Epidermal melanocyte (primary cell): ENCODE measurements at regions not wholly inside any gene's neighbourhood (a gene's known extent, or its start where the extent isn't known, plus 50 kb on each side); places are given as distances from the start of the nearest gene placed in this dataset.

Experiments
- DNase-seq: peaks from one replicate; pipeline ENCODE4 v3.0.0; 2011; ENCODE audit warnings: low spot score; ENCODE audit not compliant: insufficient read length

DNA sequence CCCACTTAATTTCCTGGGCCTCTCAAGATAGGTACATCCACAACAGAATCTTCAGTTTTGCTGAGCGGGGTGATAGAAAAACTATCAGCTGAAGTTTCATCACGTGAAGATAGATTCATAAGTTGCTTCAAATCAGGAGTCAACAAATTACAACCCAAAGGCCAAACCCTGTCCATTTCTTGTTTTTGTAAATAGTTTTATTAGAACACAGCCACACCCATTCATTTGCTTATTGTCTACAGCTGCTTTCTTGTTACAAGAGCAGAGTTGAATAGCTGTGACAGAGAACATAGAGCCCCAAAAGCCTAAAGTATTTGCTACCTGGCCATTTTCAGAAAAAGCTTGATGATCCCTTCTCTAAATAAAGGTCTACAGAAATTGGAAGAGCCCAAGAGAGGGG lies 300.1 kb upstream of the CDH5 start:
- no peak for DNase-seq

GRCh38 chr16:66065925-66066324 lies 300.6 kb upstream of the CDH5 start:
- no peak for DNase-seq

GRCh38 chr16:66064801-66065530 lies 301.5 kb upstream of the CDH5 start:
- no peak for DNase-seq

DNA sequence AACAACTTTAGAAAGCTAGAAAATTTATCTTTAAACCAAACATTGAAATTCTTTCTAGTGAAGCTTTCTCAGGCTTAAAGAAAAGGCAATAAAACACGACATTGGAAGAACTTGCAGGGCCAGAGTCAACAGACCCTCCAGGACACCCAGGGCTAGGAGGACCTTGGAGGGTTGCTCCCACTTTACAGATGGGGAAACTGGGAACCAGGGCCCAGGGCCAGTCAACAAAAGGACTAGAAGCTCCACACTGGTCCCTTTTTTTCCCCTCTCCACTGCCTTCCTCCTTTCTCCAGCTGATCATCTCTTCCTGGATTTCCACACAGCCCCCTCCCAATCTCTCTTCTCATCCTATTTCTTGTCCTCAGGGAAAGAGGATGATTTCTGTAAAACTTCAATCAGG lies 307.7 kb upstream of the CDH5 start:
- DNase-seq, result no peak

DNA sequence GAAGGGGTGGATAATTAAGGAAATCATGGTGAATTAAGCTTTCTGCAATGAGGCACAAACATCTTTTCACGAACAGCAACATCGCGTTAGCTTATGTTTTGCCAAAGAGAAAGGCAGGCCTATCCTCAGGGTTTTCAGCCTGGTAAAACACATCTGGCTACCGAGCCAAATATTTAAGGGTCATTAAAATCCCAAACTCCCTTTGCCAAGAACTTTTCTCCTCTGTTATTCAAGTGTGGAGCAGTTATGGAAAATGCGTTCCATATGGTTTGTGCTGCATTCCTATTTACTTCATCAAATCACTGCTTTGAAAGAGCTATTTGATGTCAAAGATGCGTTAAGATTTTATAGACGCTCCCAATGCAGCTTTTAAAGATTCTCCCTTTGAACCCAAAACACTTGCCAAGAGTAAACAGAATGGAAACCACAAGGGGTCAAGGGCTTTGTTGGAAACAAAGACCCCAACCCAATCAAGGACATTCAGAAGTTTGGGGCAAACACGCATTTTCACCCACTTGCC lies 308.3 kb upstream of the CDH5 start:
- DNase-seq, result peak; percentile 42

GRCh38 chr16:66057057-66057456 lies 309.4 kb upstream of the CDH5 start:
- no peak for DNase-seq

DNA sequence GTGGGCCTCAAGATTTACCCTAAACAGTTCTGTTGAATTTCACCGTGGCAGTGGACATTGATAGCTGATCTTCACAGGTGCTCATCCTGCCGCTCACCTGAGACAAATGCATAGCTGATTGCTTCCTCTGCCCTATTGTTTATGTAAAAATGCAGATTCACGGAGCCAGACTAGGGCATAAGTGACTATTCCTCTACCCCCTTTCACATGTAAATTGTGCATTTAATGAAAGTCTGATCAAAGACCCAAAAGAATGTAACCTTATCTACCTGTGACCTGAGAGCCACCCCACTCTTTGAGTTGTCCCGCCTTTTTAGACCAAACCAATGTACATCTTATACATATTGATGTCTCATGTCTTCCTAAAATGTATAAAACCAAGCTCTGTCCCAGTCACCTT lies 312.4 kb upstream of the CDH5 start:
- no peak for DNase-seq

GRCh38 chr16:66052745-66053144 lies 313.7 kb upstream of the CDH5 start:
- no peak for DNase-seq

- DNase-seq, result no peak
Measured at GRCh38 chr16:66050991-66051390, 315.5 kb upstream of the CDH5 start.

GRCh38 chr16:66049865-66050264 lies 316.6 kb upstream of the CDH5 start:
- DNase-seq, result no peak

DNA sequence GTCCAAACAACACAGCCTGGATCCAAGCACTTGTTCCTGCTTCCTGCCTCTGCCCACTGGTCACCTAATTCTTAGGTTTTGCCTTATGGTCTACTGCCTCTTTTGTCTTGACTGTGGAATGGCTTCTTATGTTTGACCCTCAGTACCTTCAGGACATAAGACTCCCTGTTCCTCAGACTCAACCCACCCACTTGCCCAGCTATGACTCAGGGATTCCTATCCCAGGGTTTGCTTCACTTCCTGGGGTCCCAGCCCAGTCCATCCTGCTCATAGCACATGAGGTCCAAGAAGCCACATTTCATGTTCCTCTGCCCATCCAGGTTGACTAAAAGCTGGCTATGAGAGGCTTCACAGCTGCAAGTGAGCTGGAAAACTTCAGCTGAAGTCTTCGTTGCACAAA lies 320.9 kb upstream of the CDH5 start:
- no peak for DNase-seq

- no peak for DNase-seq
Measured at GRCh38 chr16:66044556-66044955, 321.9 kb upstream of the CDH5 start.

DNA sequence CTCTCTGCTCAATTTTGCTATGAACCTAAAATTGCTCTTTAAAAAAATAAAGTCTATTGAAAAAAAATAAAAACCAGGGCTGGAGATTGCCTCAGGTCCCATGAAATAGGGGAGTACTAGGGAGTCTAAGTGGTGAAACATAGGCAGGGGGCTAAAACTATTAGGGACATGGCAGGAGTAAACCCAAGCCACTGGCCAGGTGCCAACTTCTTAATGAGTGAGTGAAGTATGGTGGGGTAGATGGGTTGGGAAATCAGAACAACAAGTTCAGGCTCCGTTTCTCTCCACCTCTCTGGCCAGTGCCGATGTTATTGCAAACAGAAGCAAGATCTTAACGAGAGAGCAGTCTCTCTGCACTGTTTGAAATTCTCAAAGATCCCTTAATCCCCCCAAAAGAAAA lies 322.4 kb upstream of the CDH5 start:
- no peak for DNase-seq

DNA sequence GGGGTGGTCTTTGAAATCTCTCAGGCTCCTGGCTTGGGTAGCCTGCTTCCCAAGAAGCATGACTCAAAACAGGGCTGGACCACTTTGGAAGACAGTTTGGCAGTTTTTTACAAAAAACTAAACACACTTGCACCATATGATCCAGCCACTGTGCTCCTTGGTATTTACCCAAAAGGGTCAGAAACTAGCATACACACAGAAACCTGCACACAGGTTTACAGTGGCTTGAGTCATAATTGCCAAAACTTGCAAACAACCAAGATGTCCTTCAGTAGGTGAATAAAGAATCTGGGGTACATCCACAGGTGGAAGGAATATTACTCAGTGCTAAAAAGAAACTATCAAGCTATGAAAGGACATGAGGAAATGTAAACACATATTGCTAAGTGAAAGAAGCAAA lies 323.2 kb upstream of the CDH5 start:
- DNase-seq, result no peak

DNA sequence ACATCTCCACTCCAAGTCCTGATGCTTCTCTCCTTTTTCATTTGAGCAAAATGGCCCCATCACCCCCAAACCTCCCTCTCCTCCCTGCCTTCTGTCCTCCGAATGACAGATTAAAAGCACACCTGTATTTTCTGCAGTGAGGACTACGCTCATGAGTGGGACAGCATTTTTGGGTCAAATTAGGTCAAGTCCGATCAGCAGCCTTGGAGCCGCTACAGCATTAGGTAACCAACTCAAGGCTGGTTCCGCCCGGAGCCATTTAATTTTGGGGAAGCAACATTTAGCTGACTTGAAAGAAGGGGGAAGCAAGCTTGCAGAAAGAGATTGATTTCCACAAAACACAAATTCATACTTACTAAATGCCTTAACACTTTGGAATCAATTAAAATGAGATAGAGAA lies 324.1 kb upstream of the CDH5 start:
- DNase-seq, result no peak

DNA sequence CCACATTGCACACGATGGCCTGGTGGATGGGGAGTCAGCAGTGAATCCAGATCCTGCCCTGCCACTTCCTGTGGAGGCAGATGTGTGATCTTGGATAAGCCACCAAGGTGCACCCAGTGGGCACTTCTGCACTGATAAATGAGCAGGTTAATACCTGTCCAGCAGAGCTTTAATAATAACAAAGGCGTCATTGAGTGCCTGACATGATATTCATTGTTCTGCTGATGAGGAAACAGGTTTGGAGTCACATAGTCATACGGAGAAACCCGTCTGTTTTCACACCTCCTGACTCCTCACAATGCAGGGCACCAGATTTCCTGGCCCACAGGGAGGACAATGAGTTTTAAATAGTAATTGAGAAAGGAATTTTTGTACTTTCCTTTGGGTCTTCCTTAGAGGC lies 324.6 kb upstream of the CDH5 start:
- DNase-seq, result no peak

GRCh38 chr16:66039793-66040192 lies 326.7 kb upstream of the CDH5 start:
- no peak for DNase-seq

DNA sequence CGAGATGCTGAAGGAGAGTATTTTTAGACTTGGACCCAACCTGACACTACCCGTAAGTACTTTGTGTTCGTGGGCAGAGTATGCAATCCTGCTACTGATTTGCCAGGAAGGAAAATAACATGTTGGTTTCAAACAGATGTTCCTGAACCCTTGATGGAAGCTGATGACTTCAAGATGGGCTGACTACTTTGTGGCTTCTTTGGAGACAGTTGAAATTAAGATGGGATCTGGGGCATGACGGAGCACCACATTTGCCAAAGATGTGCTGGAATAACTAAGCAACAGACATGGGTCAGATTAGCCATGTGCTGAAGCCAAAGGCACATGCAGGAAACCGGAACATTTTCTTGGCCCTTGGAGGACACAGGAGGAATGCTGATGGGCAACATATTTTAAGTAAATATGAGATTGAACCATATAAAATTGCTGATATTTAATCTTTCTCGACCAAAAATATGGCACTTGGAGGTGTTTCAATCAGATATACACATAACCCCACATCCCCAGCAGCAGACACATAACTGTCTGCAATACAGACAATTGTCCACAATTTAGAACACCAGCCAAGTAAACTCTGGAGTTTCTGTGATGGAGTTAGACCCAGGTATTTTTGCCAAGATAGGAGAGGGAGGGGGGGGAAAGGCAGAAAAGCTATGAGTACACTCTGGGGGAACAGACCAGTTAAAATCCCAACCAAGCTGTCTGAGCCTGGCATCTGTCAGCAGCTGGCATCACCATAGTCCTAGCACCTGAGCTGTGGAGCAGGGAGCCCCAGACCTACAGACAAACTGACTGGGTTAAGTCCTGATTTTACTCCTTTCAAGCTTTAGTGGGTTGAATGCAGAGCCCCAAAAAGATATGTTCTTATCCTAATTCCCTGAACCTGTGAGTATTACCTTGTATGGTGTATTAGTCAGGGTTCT lies 329.4 kb upstream of the CDH5 start:
- peak; percentile 26 for DNase-seq

DNA sequence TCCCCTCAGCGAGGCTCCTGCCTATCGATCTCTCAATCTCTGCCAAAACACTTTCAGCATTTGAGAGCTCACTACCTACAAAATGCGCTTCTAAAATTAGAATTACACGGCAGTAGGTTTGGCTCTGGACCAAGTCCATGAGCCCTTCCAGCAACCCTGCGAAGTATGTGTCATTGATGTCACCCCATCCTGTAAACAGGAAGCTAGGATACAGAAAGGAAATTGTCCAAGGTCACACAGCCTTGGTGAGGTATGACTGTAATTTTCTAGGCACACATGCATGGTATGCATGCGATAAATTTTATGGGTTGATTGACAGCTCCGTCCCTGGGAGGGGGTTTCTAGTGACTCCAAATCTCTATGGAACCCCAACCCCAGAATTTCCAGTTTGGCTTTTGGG lies 330.3 kb upstream of the CDH5 start:
- DNase-seq, result no peak

GRCh38 chr16:66035096-66035495 lies 331.4 kb upstream of the CDH5 start:
- DNase-seq, result no peak

DNA sequence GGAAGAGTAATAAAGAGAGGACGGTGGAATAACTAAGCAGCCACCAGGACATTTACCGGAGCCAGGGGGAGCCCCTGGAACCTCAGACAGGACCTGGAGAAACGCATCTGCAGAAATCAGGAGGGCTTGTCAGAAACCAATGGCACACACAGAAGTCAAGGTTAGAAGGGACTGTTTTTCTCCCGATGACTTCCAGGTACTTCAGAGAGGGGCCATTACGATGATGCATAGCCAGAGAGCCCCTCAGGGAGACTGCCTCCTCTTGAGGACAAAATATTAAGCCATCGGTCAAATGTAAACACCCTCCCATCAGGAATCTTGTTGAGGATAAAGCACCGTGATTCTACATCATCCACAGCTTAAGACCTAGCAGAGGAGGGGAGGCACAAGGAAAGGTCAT lies 333.6 kb upstream of the CDH5 start:
- no peak for DNase-seq

DNA sequence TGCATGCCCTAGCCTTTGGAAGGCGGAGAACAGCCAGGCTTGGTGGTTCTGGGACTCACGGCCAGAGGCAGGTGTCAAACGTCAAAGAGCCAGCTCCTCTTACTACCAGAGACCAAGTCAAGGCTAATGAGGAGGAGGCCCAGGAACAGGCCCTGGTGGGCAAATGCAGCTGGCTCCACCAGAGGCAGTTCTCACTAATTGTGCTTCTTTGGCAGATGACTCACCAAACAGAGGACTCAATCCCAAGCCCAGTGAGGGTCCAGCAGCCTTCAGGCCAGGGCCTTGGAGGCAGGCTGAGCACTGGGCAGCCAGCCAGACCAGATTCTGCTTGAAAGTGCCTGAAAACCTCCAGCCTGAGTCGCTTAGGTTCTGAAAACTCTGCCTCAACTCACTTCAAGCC lies 336.5 kb upstream of the CDH5 start:
- no peak for DNase-seq
